Spinal cord (tissue), 9 donors: ENCODE measurements at regions not wholly inside any gene's neighbourhood (a gene's known extent, or its start where the extent isn't known, plus 50 kb on each side); places are given as distances from the start of the nearest gene placed in this dataset.
A peak's percentile ranks its signal among the peaks of the same experiment; 100 is the strongest.

Experiments used
- DNase-seq, 6 donors: peaks; one replicate each; pipeline versions ENCODE4 v3.0.0 to v3.0.0-alpha.2; 2013 to 2015; ENCODE audit warnings: low spot score in 6 of 6, low read depth in 4 of 6
- H3K27ac ChIP-seq: one replicate; pipeline ENCODE4 v1.5.1; 2013; ENCODE audit warnings: low read depth, low read length, control low read depth
- H3K27me3 ChIP-seq: one replicate; pipeline ENCODE4 v1.6.1; 2013; ENCODE audit warnings: low read length; ENCODE audit not compliant: control insufficient read depth, insufficient read depth
- H3K36me3 ChIP-seq: one replicate; pipeline ENCODE4 v1.6.1; 2013; ENCODE audit warnings: low read length; ENCODE audit not compliant: control insufficient read depth, insufficient read depth
- H3K4me1 ChIP-seq: one replicate; pipeline ENCODE4 v1.6.1; 2013; ENCODE audit warnings: low read length; ENCODE audit not compliant: control insufficient read depth, insufficient read depth
- H3K4me3 ChIP-seq: one replicate; pipeline ENCODE4 v1.5.1; 2013; ENCODE audit warnings: low read depth, low read length, control low read depth
- H3K9me3 ChIP-seq: one replicate; pipeline ENCODE4 v1.6.1; 2013; ENCODE audit warnings: low read length; ENCODE audit not compliant: control insufficient read depth, insufficient read depth
- WGBS: methylation state at CpG from one replicate; pipeline ENCODE4 v1.1.5; 2013; ENCODE audit warnings: missing lambda C conversion rate; ENCODE audit not compliant: insufficient coverage; 5-methylcytosine and 5-hydroxymethylcytosine counted together
- donor health status: healthy.

DNA sequence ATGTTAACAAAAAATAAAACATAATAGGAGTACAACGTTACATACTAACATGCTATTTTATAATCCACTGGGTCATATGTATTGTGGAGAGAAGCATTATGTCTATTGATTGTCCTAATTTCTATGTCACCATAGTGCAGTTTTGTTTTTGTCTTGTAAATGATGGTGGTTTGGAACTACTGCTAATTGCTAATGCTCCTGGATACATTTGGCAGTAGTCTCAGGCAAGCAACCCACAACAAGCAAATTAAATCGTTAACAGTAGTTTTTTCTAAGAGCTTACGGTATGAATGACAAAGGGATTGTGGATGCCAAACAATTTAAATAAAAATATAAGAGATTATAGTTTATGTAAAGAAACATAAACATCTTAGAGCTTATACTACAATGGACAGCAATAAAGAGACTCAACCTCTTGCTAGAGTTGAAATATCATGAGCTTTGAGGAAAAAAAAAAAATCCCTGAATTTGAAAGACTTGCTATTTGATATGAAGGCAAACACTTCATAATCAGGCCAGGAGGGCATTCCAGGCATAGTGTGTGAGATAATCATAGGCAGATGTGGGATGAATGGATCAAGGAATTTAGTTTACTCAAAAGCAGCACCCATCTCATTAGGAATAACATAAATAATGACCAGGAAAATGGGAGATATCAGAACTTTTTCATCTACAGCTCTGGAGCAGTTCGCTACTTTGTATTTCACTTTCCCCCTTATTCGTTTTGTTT lies 181.3 kb downstream of the CCDC59 start:
- DNase-seq = peak in 2 of 6 donors; percentile 20 to 47
- Histone ChIP-seq H3K9me3 (no peaks in the 10 kb centered on the region), H3K36me3 (no peaks in the 10 kb centered on the region), H3K27me3 (no peaks in the 10 kb centered on the region), H3K4me1 (no peaks in the 10 kb centered on the region), H3K27ac (no peak overlapping the region), H3K4me3 (no peak overlapping the region)
- WGBS = no CpG with 5 or more reads among the region's 5 CpGs

DNA sequence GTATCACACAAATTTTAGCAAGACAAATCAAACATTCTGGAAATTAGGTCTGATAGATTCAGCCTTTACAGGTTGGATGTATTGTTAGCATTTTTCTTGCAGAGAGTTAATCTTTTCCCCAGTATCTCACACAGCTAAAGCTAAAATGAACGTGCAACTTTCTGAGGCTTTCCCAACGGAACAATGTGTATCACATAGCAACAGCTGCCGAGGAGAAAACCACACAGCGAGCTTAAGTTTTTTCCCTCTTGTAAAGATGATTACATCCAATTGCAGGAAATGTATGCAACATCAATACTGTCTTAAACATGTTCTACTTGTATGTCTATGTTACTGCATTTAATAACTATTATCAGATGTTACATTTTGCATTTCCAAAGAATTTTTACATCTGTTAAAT lies 182.2 kb downstream of the CCDC59 start:
- Histone ChIP-seq H3K27me3 (no peaks in the 10 kb centered on the region), H3K27ac (no peak overlapping the region), H3K4me1 (no peaks in the 10 kb centered on the region), H3K4me3 (no peak overlapping the region), H3K9me3 (no peaks in the 10 kb centered on the region), H3K36me3 (no peaks in the 10 kb centered on the region)
- WGBS = 28% methylated on average over 2 of the region's 4 CpGs
- DNase-seq = peak in 4 of 6 donors; percentile 22 to 82 (median 27)

GRCh38 chr12:82174936-82175335 lies 183.3 kb downstream of the CCDC59 start:
- Histone ChIP-seq H3K4me3 (no peak overlapping the region), H3K27me3 (no peaks in the 10 kb centered on the region), H3K27ac (no peak overlapping the region), H3K9me3 (no peaks in the 10 kb centered on the region), H3K36me3 (no peaks in the 10 kb centered on the region), H3K4me1 (no peaks in the 10 kb centered on the region)
- WGBS = no CpG with 5 or more reads among the region's 2 CpGs
- DNase-seq = peak in 2 of 6 donors; percentile 32 to 85

- H3K4me3 ChIP-seq = no peak overlapping the region
- no peaks in the 10 kb centered on the region for H3K27me3 ChIP-seq
- no peaks in the 10 kb centered on the region for H3K4me1 ChIP-seq
- H3K36me3 ChIP-seq = no peaks in the 10 kb centered on the region
- DNase-seq = peak in 1 of 6 donors; percentile 43
- WGBS = no CpG with 5 or more reads among the region's 1 CpG
- no peak overlapping the region for H3K27ac ChIP-seq
- H3K9me3 ChIP-seq = no peaks in the 10 kb centered on the region
Measured at GRCh38 chr12:82174383-82174782, 183.8 kb downstream of the CCDC59 start.

GRCh38 chr12:82149045-82149444 lies 209.1 kb downstream of the CCDC59 start:
- no CpG with 5 or more reads among the region's 3 CpGs for WGBS
- Histone ChIP-seq H3K4me3 (no peak overlapping the region), H3K27me3 (no peaks in the 10 kb centered on the region), H3K9me3 (no peaks in the 10 kb centered on the region), H3K27ac (no peak overlapping the region), H3K36me3 (no peaks in the 10 kb centered on the region), H3K4me1 (no peaks in the 10 kb centered on the region)
- no peak for DNase-seq

DNA sequence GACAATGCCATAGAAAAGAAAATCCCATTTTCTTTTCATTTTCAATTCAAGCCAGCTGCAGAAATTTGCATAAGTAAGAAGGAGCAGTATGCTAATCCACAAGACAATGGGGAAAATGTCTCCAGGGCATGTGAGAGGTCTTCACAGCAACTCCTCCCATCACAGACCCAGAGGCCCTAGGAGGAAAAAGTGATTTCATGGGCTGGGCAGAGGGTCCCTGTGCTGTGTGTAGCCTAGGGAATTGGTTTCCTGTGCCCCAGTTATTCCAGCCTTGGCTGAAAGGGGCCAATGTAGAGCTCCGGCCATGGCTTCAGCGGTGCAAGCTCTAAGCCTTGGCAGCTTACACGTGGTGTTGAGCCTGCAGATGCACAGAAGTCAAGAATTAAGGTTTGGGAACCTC lies 211.4 kb downstream of the CCDC59 start:
- no peak overlapping the region for H3K27ac ChIP-seq
- WGBS = 85% methylated on average over 3 of the region's 3 CpGs
- no peaks in the 10 kb centered on the region for H3K27me3 ChIP-seq
- DNase-seq = no peak
- H3K4me3 ChIP-seq = no peak overlapping the region
- H3K4me1 ChIP-seq = no peaks in the 10 kb centered on the region
- no peaks in the 10 kb centered on the region for H3K36me3 ChIP-seq
- no peaks in the 10 kb centered on the region for H3K9me3 ChIP-seq

DNA sequence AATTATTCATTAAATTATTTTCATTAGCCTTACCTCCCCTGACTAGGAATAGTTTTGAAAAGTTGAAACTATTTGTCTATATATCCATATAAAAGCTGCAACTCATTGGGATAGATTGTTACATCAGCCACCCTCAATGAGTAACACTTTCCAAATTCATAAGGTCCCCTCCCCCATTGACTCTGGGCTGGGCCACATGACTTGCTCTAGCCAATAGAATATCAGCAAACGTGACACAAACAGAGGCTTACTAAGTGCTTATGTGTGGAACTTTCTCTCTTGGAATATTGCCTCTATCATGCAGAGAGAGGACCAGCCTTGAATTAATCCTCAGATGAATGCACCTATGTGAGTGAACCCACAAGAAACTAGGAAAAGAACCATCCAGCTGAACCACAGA lies 213.7 kb downstream of the CCDC59 start:
- Histone ChIP-seq H3K27ac (no peak overlapping the region), H3K9me3 (no peaks in the 10 kb centered on the region), H3K4me1 (no peaks in the 10 kb centered on the region), H3K4me3 (no peak overlapping the region), H3K27me3 (no peaks in the 10 kb centered on the region), H3K36me3 (no peaks in the 10 kb centered on the region)
- no CpG with 5 or more reads among the region's 1 CpG for WGBS
- no peak for DNase-seq

DNA sequence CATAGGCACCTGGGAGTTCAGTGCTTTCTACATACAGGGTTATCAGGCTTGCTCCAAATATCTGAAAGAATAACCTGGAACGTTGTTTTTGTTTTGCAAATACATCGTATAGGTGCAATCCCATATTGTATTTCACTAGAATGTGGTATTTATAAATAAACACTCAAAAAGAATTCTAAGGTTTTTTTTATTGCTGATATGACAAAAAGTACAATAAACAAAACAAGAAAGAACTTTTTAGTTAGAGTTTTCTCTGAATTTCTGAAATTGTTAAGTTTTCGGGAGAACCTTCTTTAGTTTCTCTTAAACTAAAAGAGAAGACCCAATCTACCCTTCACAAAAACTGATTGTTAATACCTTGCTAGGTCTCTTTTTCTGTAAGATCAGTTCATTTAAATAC lies 225.8 kb downstream of the CCDC59 start:
- no peaks in the 10 kb centered on the region for H3K36me3 ChIP-seq
- WGBS = no CpG with 5 or more reads among the region's 3 CpGs
- no peak overlapping the region for H3K27ac ChIP-seq
- no peaks in the 10 kb centered on the region for H3K27me3 ChIP-seq
- DNase-seq = no peak
- no peak overlapping the region for H3K4me3 ChIP-seq
- H3K9me3 ChIP-seq = no peaks in the 10 kb centered on the region
- no peaks in the 10 kb centered on the region for H3K4me1 ChIP-seq

- no peak overlapping the region for H3K27ac ChIP-seq
- DNase-seq = peak in 1 of 6 donors; percentile 5
Measured at GRCh38 chr12:82130762-82131161, 227.4 kb downstream of the CCDC59 start.

GRCh38 chr12:82124711-82125380 lies 233.3 kb downstream of the CCDC59 start:
- WGBS = 80% methylated on average over 1 of the region's 2 CpGs
- no peaks in the 10 kb centered on the region for H3K36me3 ChIP-seq
- no peaks in the 10 kb centered on the region for H3K9me3 ChIP-seq
- no peak for DNase-seq
- no peak overlapping the region for H3K4me3 ChIP-seq
- no peak overlapping the region for H3K27ac ChIP-seq
- no peaks in the 10 kb centered on the region for H3K27me3 ChIP-seq
- no peaks in the 10 kb centered on the region for H3K4me1 ChIP-seq

More at GRCh38 chr12:82130762-82131161, 227.4 kb downstream of the CCDC59 start:
- Histone ChIP-seq H3K4me3 (no peak overlapping the region), H3K9me3 (no peaks in the 10 kb centered on the region), H3K4me1 (no peaks in the 10 kb centered on the region), H3K36me3 (no peaks in the 10 kb centered on the region), H3K27me3 (no peaks in the 10 kb centered on the region)
